WERI-Rb-1 (cell line): ENCODE measurements at regions not wholly inside any gene's neighbourhood (a gene's known extent, or its start where the extent isn't known, plus 50 kb on each side); places are given as distances from the start of the nearest gene placed in this dataset.

Experiments used
- DNase-seq: peaks from one replicate; pipeline ENCODE4 v3.0.0-alpha.2; 2020
- H3K27ac ChIP-seq: fragments of 250-450 bp; sonication (Bioruptor Pico); 2 replicates; pipeline ENCODE4 v1.5.1; 2020; ENCODE audit warnings: mild to moderate bottlenecking, moderate library complexity
- H3K27me3 ChIP-seq: fragments of 250-450 bp; sonication (Bioruptor Pico); 2 replicates; pipeline ENCODE4 v1.5.1; 2021; ENCODE audit warnings: mild to moderate bottlenecking, low read depth, moderate library complexity; ENCODE audit not compliant: insufficient read depth, severe bottlenecking
- H3K36me3 ChIP-seq: fragments of 250-450 bp; sonication (Bioruptor Pico); 2 replicates; pipeline ENCODE4 v1.5.1; 2020; ENCODE audit warnings: mild to moderate bottlenecking, moderate library complexity
- H3K4me3 ChIP-seq: 2 replicates; pipeline ENCODE4 v1.5.1; 2011; ENCODE audit warnings: low read depth, mild to moderate bottlenecking, control low read depth, low read length
- H3K9me3 ChIP-seq: fragments of 250-450 bp; sonication (Bioruptor Pico); 2 replicates; pipeline ENCODE4 v1.5.1; 2021; ENCODE audit warnings: mild to moderate bottlenecking, moderate library complexity; ENCODE audit not compliant: severe bottlenecking
- TF ChIP-seq, protein P1 (sequence below): IDR thresholded peaks from 2 replicates; pipeline ENCODE4 v1.5.1; 2011; ENCODE audit warnings: low read depth, mild to moderate bottlenecking, control low read depth, inconsistent platforms, low read length

DNA sequence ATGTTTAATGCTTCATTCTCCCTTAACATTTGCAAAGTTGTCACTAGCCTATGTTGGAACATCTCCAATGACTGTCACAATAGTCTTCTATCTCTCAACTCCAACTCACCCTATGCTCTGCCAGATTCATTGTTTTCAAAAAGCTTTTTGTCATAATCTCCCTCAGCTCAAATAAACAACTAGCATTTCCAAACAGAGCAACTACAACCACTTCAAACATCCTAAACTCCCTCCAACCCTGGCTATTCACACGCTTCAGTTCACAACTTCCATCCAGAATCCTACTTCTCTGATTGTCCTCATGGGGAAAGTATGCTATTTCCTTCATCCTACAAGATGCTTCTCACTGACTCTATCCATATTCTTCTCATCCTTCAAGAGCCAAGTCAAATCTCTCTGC, 139.2 kb upstream of the VRK2 start:
- no peak overlapping the region for H3K27ac ChIP-seq
- TF ChIP-seq, protein P1, sequence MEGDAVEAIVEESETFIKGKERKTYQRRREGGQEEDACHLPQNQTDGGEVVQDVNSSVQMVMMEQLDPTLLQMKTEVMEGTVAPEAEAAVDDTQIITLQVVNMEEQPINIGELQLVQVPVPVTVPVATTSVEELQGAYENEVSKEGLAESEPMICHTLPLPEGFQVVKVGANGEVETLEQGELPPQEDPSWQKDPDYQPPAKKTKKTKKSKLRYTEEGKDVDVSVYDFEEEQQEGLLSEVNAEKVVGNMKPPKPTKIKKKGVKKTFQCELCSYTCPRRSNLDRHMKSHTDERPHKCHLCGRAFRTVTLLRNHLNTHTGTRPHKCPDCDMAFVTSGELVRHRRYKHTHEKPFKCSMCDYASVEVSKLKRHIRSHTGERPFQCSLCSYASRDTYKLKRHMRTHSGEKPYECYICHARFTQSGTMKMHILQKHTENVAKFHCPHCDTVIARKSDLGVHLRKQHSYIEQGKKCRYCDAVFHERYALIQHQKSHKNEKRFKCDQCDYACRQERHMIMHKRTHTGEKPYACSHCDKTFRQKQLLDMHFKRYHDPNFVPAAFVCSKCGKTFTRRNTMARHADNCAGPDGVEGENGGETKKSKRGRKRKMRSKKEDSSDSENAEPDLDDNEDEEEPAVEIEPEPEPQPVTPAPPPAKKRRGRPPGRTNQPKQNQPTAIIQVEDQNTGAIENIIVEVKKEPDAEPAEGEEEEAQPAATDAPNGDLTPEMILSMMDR = no peak
- DNase-seq = no peak

DNA sequence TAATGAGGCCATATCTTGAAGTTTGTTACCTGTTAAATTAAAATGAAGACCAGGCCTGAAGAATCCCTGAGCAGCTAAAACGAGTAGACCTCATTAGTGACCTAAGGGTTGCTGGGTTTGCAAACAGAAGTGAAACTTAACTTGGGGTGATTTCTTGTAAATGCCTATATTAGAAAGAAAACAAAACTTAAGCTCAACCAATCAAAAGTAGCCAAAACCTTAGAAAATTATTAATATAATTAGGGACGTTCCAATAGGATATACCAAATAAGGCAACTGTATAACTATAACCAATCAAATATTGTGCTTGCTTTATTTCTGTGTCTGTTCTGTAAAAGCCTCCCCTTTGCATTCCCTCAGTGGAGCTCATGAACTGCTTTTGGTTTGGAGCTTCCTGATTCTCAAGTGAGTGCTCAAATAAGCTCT, 137.9 kb upstream of the VRK2 start:
- TF ChIP-seq, protein P1 = no peak
- no peaks in the 10 kb centered on the region for H3K27me3 ChIP-seq
- no peak overlapping the region for H3K27ac ChIP-seq
- H3K4me3 ChIP-seq = no peak overlapping the region
- no peaks in the 10 kb centered on the region for H3K9me3 ChIP-seq
- no peak for DNase-seq
- no peaks in the 10 kb centered on the region for H3K36me3 ChIP-seq

More for the DNA sequence above, 139.2 kb upstream of the VRK2 start:
- H3K9me3 ChIP-seq = no peaks in the 10 kb centered on the region
- H3K27me3 ChIP-seq = no peaks in the 10 kb centered on the region
- no peak overlapping the region for H3K4me3 ChIP-seq
- H3K36me3 ChIP-seq = no peaks in the 10 kb centered on the region

DNA sequence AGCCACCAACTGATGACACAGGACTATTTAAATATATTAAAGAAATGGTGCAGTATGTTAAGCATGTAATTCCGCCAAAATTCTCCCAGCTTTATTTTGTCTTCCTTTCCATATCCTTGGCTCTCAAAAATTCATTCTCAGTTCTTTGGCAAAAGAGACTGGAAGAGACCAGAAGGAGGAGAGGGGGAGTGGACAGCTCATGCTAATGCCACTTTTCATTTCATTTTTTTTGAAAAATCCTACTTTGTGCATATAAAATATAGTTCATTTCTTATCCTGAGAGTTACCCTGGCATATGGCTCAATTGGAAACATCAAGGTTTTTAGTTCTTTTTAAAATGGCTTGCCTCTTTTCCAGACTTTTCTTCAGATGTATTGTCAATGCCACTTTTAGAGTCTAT, 128.5 kb upstream of the VRK2 start:
- no peak for DNase-seq
- no peaks in the 10 kb centered on the region for H3K27me3 ChIP-seq
- no peaks in the 10 kb centered on the region for H3K9me3 ChIP-seq
- H3K27ac ChIP-seq = no peak overlapping the region
- no peaks in the 10 kb centered on the region for H3K36me3 ChIP-seq
- TF ChIP-seq, protein P1 = no peak
- no peak overlapping the region for H3K4me3 ChIP-seq

DNA sequence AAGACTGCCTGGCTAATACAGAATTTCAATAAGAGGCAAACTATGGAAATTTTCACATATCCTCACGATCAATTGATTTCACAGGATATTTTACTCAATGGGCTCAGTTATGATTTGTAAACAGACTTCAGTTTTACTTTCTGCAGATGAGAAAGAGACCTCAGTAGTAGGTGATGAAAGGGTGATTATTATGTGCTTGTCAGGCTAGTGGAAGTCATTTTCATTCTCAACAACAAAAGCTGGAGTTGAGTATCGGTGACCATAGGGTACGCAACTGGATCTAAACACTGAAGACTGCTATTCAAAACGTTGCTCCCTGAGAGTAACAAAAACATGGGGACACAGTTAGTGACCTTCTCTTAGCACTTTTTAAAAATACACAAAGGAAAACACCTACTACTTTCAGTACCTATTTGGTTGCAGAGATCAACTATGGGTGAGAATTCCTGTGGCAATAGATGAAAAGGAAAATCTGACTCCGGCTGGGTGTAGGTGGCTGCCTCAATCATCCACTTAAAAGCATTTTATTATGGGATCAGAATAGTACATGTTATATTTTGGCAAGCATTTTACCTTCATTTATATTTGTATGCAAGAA, 126.2 kb upstream of the VRK2 start:
- Histone ChIP-seq H3K27me3 (no peaks in the 10 kb centered on the region), H3K9me3 (no peaks in the 10 kb centered on the region), H3K4me3 (no peak overlapping the region), H3K27ac (no peak overlapping the region), H3K36me3 (no peaks in the 10 kb centered on the region)
- no peak for DNase-seq
- TF ChIP-seq, protein P1 = no peak

GRCh38 chr2:57934659-57935058, 111.9 kb upstream of the VRK2 start:
- no peak for DNase-seq
- no peak overlapping the region for H3K4me3 ChIP-seq
- no peak overlapping the region for H3K27ac ChIP-seq
- H3K36me3 ChIP-seq = no peaks in the 10 kb centered on the region
- H3K9me3 ChIP-seq = peaks cover 16% of the 10 kb centered on the region
- no peaks in the 10 kb centered on the region for H3K27me3 ChIP-seq
- TF ChIP-seq, protein P1 = no peak

DNA sequence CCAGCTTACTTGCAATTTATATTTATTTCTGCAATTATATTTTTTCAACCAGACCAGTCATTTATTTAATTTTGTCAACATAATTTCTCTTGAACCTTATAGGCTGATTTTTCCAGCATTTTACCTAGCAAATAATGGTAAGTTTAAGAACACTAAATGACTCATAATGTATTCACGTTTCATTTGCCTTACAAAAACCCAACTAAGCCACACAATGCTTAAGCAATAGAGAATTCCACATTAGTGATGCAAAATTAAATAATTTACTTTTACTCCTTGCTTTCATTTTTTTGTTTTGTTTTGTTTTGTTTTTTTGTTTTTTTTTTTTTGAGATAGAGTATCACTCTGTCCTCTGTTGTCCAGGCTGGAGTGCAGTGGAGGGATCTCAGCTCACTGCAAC, 110.4 kb upstream of the VRK2 start:
- TF ChIP-seq, protein P1 = no peak
- no peak for DNase-seq

More for the DNA sequence above, 110.4 kb upstream of the VRK2 start:
- H3K27ac ChIP-seq = no peak overlapping the region
- no peak overlapping the region for H3K4me3 ChIP-seq
- no peaks in the 10 kb centered on the region for H3K27me3 ChIP-seq
- peaks cover 16% of the 10 kb centered on the region for H3K9me3 ChIP-seq
- H3K36me3 ChIP-seq = no peaks in the 10 kb centered on the region
